DND-41 (cell line): ENCODE measurements at regions not wholly inside any gene's neighbourhood (a gene's known extent, or its start where the extent isn't known, plus 50 kb on each side); places are given as distances from the start of the nearest gene placed in this dataset.

Experiments
- CTCF ChIP-seq: IDR thresholded peaks from 2 replicates; pipeline ENCODE4 v1.5.1; 2012; ENCODE audit warnings: borderline replicate concordance, low read length, moderate library complexity, mild to moderate bottlenecking; ENCODE audit not compliant: poor library complexity, severe bottlenecking; ENCODE audit errors: extremely low read depth
- EZH2 ChIP-seq: IDR thresholded peaks from 3 replicates; pipeline ENCODE4 v1.6.1; 2012; ENCODE audit warnings: borderline replicate concordance, low read depth, mild to moderate bottlenecking, moderate library complexity, low read length, inconsistent platforms; ENCODE audit not compliant: severe bottlenecking

DNA sequence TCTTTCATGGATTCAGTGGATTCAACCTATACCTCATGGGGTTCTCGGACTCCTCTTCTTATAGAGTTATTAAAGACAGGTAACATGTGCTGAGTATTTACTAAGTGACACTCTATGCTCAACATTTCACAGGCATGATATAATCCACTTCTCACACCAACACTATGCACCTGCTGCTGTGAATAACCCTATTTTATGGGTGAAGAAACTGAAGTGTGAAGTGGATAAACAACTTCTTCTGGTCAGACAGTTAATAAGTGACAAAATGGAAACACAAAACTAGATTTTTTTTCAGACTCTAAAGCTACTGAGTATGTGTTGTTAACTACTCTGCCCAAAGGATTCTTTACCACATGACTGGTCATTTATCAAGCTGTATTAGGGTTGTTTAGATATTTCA is 403.5 kb downstream of the DIPK2A start:
- TF ChIP-seq CTCF = no peak
- TF ChIP-seq EZH2 = no peak
